ENCODE measurements at regions not wholly inside any gene's neighbourhood (a gene's known extent, or its start where the extent isn't known, plus 50 kb on each side); places are given as distances from the start of the nearest gene placed in this dataset.

GRCh38 chr21:14672466-14672865, 126.4 kb upstream of the SAMSN1 start:
- TF ChIP-seq POLR2AphosphoS5 (IDR thresholded peaks at IDR 0.05; ENCODE audit: low read depth, low read length) (no peak), SIN3A (IDR thresholded peaks at IDR 0.05; ENCODE audit: borderline replicate concordance, insufficient read depth, low read length) (no peak), REST (IDR thresholded peaks at IDR 0.05; ENCODE audit: insufficient read depth in 1 of 2, low read depth in 2 of 2, low read length in 2 of 2) (no peak), TAF1 (IDR thresholded peaks at IDR 0.05; ENCODE audit: borderline replicate concordance, insufficient read depth, low read length) (no peak)

Measured in PFSK-1 (cell line).